22Rv1 (cell line): ENCODE measurements at regions not wholly inside any gene's neighbourhood (a gene's known extent, or its start where the extent isn't known, plus 50 kb on each side); places are given as distances from the start of the nearest gene placed in this dataset.

Experiments used
- CTCF ChIP-seq: fragments of 450-650 bp; IDR thresholded peaks from 2 replicates; pipeline ENCODE4 v1.5.1; 2017; ENCODE audit warnings: mild to moderate bottlenecking
- ZFX ChIP-seq: fragments of 450-650 bp; IDR thresholded peaks from 2 replicates; pipeline ENCODE4 v1.6.1; 2017; ENCODE audit warnings: antibody characterized with exemption, borderline replicate concordance

- no peak for TF ChIP-seq CTCF
- no peak for TF ChIP-seq ZFX
Observed at GRCh38 chr7:67518580-67518979, 521.9 kb downstream of the TYW1 start.
